Fibroblast of lung (primary cell): ENCODE measurements at regions not wholly inside any gene's neighbourhood (a gene's known extent, or its start where the extent isn't known, plus 50 kb on each side); places are given as distances from the start of the nearest gene placed in this dataset.

Source experiments
- EZH2 ChIP-seq: IDR thresholded peaks from 2 replicates; pipeline ENCODE4 v1.5.1; 2012; ENCODE audit warnings: low read length, control low read depth, mild to moderate bottlenecking; ENCODE audit errors: missing control alignments
- TF ChIP-seq, protein P1 (sequence below), 2 donors: IDR thresholded peaks in 1 of 2; conservative IDR thresholded peaks in 1 of 2; 1 replicate in 1 of 2; 2 replicates in 1 of 2; pipeline ENCODE4 v1.5.1; 2011 to 2012; ENCODE audit warnings: low read length in 2 of 2, control low read depth in 1 of 2, inconsistent platforms in 1 of 2, low read depth in 1 of 2, mild to moderate bottlenecking in 1 of 2

DNA sequence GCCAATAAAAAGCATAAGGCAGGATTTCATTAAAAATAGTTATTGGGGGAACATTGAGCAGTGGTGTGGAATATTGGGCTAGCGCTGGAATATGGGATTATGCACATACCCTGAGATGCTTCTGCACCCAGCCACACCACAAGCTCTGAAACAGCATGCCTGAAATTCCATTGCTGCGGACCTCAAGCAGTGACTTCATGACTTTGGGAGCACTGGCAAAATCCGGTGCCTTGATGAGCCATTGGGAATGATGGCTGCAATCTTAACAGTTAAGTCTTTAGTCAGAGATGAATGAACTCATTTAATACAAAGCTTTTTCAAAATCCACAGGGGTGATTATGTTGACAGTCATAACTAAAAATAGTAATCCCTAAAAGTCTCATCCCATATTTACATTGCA is 274.7 kb upstream of the MTPN start:
- TF ChIP-seq, protein P1, sequence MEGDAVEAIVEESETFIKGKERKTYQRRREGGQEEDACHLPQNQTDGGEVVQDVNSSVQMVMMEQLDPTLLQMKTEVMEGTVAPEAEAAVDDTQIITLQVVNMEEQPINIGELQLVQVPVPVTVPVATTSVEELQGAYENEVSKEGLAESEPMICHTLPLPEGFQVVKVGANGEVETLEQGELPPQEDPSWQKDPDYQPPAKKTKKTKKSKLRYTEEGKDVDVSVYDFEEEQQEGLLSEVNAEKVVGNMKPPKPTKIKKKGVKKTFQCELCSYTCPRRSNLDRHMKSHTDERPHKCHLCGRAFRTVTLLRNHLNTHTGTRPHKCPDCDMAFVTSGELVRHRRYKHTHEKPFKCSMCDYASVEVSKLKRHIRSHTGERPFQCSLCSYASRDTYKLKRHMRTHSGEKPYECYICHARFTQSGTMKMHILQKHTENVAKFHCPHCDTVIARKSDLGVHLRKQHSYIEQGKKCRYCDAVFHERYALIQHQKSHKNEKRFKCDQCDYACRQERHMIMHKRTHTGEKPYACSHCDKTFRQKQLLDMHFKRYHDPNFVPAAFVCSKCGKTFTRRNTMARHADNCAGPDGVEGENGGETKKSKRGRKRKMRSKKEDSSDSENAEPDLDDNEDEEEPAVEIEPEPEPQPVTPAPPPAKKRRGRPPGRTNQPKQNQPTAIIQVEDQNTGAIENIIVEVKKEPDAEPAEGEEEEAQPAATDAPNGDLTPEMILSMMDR (conservative IDR thresholded peaks at IDR 0.05 in 1 of 2, IDR thresholded peaks at IDR 0.05 in 1 of 2; ENCODE audit: low read depth in 1 of 2, low read length in 2 of 2): no peak
- no peak for TF ChIP-seq EZH2
